AG04449 (cell line): ENCODE measurements at regions not wholly inside any gene's neighbourhood (a gene's known extent, or its start where the extent isn't known, plus 50 kb on each side); places are given as distances from the start of the nearest gene placed in this dataset.

ENCODE experiments used
- CTCF ChIA-PET: fragments of 350-600 bp; formaldehyde crosslinking; extraction: SDS; loops from one replicate; lab custom pipeline; 2021; ENCODE audit warnings: antibody characterized with exemption; lab: Yijun Ruan, JAX
- POLR2A ChIA-PET: fragments of 400-600, 350-600 bp; formaldehyde crosslinking; extraction: SDS; loops from one replicate; lab custom pipeline; 2020; ENCODE audit warnings: antibody characterized with exemption, inconsistent platforms; lab: Yijun Ruan, JAX
- DNase-seq: peaks from one replicate; pipeline ENCODE4 v3.0.0-alpha.2; 2010; ENCODE audit warnings: low read depth, low spot score
- H3K4me3 ChIP-seq: 2 replicates; pipeline ENCODE4 v1.5.1; 2011; ENCODE audit warnings: low read depth, mild to moderate bottlenecking, control low read depth, low read length
- CTCF ChIP-seq: IDR thresholded peaks from one replicate; pipeline ENCODE4 v1.5.1; 2011; ENCODE audit warnings: mild to moderate bottlenecking, moderate library complexity, low read length, control low read depth, inconsistent platforms; ENCODE audit not compliant: insufficient read depth; ENCODE audit errors: missing control alignments

GRCh38 chr6:63424636-63425035 lies 104.9 kb upstream of the LGSN start:
- DNase-seq, result no peak
- POLR2A ChIA-PET, result no interaction called here
- H3K4me3 ChIP-seq, result no peak overlapping the region
- TF ChIP-seq CTCF, result no peak
- CTCF ChIA-PET, result no interaction called here

DNA sequence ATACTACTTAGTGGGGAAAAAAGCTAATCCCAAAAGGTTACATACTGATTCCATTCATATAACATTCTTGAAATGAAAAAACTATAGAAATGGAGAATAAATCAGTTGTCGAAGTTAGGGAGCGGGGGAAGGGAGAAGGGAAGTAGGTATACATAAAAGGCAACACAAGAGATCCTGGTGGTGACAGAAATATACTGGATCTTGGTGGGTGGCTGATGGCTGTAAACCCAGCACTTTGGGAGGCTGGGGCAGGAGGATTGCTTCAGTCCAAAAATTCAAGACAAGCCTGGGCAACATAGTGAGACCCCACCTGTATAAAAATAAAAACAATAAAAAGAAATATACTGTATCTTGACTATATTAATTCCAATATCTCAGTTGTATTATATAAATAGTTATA lies 105.7 kb upstream of the LGSN start:
- ChIA-PET POLR2A (no interaction called here), CTCF (no interaction called here)
- no peak overlapping the region for H3K4me3 ChIP-seq
- DNase-seq, result no peak
- no peak for TF ChIP-seq CTCF

- ChIA-PET POLR2A (no interaction called here), CTCF (no interaction called here)
- H3K4me3 ChIP-seq, result no peak overlapping the region
- DNase-seq, result no peak
- no peak for TF ChIP-seq CTCF
Measured at GRCh38 chr6:63426844-63427243, 107.1 kb upstream of the LGSN start.

GRCh38 chr6:63427951-63428350 lies 108.2 kb upstream of the LGSN start:
- H3K4me3 ChIP-seq, result no peak overlapping the region
- DNase-seq, result no peak
- POLR2A ChIA-PET, result no interaction called here
- TF ChIP-seq CTCF, result no peak
- CTCF ChIA-PET, result no interaction called here

- TF ChIP-seq CTCF, result no peak
Measured at GRCh38 chr6:63430985-63431519, 111.3 kb upstream of the LGSN start.

GRCh38 chr6:63434943-63435342 lies 115.2 kb upstream of the LGSN start:
- DNase-seq, result no peak
- POLR2A ChIA-PET, result no interaction called here
- no peak overlapping the region for H3K4me3 ChIP-seq
- no peak for TF ChIP-seq CTCF
- CTCF ChIA-PET, result no interaction called here

More at GRCh38 chr6:63430985-63431519, 111.3 kb upstream of the LGSN start:
- ChIA-PET POLR2A (no interaction called here), CTCF (no interaction called here)
- no peak overlapping the region for H3K4me3 ChIP-seq
- DNase-seq, result no peak
